HCT116 (cell line): ENCODE measurements at regions not wholly inside any gene's neighbourhood (a gene's known extent, or its start where the extent isn't known, plus 50 kb on each side); places are given as distances from the start of the nearest gene placed in this dataset.

Source experiments
- CTCF ChIP-seq, 3 experiments: fragments of 200-600 bp in 1 of 3; sonication (generic) in 1 of 3; IDR thresholded peaks in 2 of 3; conservative IDR thresholded peaks in 1 of 3; 2 replicates each; pipeline ENCODE4 v1.5.1; 2012 to 2017; ENCODE audit warnings: low read depth in 2 of 3, low read length in 2 of 3, antibody characterized with exemption in 1 of 3, borderline replicate concordance in 1 of 3, control low read depth in 1 of 3, mild to moderate bottlenecking in 1 of 3, mixed read lengths in 1 of 3, mixed run types in 1 of 3, moderate library complexity in 1 of 3; ENCODE audit not compliant: insufficient read depth in 1 of 3
- EZH2 ChIP-seq: fragments of 200-600 bp; sonication (generic); IDR thresholded peaks from 2 replicates; pipeline ENCODE4 v1.6.1; 2017; ENCODE audit warnings: antibody characterized with exemption, mixed run types
- JUND ChIP-seq: IDR thresholded peaks from 2 replicates; pipeline ENCODE4 v1.6.1; 2012
- SP1 ChIP-seq: IDR thresholded peaks from 2 replicates; pipeline ENCODE4 v1.6.1; 2012; ENCODE audit warnings: low read depth
- ZNF274 ChIP-seq: fragments of 200-500 bp; sonication (Bioruptor generic); IDR thresholded peaks from 2 replicates; pipeline ENCODE4 v1.6.1; 2014; ENCODE audit warnings: mild to moderate bottlenecking, low read depth, low read length, inconsistent platforms
- TF ChIP-seq, protein P1 (sequence below): IDR thresholded peaks from 2 replicates; pipeline ENCODE4 v1.6.1; 2012; ENCODE audit warnings: low read depth

GRCh38 chr5:168128557-168128956 lies 162.9 kb upstream of the WWC1 start:
- TF ChIP-seq EZH2 (no peak), ZNF274 (no peak), CTCF (IDR thresholded peaks at IDR 0.05 in 2 of 3, conservative IDR thresholded peaks at IDR 0.05 in 1 of 3; ENCODE audit: borderline replicate concordance in 1 of 3, insufficient read depth in 1 of 3, low read depth in 2 of 3, low read length in 2 of 3) (no peak), JUND (no peak), SP1 (no peak)
- TF ChIP-seq, protein P1, sequence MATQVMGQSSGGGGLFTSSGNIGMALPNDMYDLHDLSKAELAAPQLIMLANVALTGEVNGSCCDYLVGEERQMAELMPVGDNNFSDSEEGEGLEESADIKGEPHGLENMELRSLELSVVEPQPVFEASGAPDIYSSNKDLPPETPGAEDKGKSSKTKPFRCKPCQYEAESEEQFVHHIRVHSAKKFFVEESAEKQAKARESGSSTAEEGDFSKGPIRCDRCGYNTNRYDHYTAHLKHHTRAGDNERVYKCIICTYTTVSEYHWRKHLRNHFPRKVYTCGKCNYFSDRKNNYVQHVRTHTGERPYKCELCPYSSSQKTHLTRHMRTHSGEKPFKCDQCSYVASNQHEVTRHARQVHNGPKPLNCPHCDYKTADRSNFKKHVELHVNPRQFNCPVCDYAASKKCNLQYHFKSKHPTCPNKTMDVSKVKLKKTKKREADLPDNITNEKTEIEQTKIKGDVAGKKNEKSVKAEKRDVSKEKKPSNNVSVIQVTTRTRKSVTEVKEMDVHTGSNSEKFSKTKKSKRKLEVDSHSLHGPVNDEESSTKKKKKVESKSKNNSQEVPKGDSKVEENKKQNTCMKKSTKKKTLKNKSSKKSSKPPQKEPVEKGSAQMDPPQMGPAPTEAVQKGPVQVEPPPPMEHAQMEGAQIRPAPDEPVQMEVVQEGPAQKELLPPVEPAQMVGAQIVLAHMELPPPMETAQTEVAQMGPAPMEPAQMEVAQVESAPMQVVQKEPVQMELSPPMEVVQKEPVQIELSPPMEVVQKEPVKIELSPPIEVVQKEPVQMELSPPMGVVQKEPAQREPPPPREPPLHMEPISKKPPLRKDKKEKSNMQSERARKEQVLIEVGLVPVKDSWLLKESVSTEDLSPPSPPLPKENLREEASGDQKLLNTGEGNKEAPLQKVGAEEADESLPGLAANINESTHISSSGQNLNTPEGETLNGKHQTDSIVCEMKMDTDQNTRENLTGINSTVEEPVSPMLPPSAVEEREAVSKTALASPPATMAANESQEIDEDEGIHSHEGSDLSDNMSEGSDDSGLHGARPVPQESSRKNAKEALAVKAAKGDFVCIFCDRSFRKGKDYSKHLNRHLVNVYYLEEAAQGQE, result no peak
